ENCODE measurements at regions not wholly inside any gene's neighbourhood (a gene's known extent, or its start where the extent isn't known, plus 50 kb on each side); places are given as distances from the start of the nearest gene placed in this dataset.
A peak's percentile ranks its signal among the peaks of the same experiment; 100 is the strongest.

DNA sequence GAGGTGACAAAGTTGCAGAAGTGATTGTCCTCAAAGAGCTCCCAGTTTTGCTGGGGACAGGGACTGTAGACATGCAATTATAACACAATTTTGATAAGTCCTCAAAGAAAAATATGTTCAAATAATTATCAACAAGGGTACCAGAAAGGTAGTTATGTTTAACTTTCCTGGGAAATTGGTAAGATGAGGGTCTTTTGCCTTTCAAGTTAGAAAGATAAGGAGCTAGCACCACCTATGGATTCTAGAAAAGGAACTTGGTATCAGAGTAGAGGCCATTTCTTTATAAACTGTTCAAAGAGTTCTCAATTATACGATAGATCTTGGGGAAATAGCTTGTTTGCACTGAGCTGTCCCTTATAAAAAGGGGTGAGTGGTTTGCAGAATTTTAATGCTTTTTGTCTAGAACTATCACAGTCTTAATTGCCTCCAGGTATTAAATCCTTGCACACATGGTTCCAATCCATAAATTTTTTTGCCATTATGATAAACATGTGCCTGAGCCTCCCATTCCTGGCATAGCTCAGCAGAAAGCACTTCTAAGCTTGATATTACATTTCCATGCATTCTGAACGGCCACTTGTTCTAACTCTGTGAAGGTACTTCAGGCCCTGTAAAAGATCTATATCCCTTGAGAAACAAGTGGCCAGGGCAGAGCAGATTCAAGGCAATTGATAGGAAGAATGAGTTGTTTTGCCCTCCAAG is 247.5 kb upstream of the LRIG1 start:
- DNase-seq (ENCODE audit: low spot score), result no peak

DNA sequence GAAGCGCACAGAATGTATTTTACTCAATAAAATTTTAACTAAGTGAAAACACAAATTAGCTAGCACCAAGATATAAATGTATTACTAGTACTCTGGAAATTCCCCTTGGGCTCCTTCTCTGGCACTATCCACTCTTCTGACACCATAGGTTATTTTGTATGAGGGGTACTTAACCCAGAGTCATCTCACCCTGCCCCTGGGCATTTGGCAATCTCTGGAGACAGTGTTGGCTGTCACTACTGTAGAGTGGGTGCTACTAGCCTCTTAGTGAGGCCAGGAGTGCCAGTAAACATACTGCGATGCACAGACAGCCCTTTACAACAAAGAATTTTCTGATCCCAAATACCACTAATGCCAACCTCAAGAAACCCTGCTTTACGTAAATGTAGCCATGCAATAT is 246.3 kb upstream of the KBTBD8 start:
- no peak for DNase-seq (ENCODE audit: low spot score)

DNA sequence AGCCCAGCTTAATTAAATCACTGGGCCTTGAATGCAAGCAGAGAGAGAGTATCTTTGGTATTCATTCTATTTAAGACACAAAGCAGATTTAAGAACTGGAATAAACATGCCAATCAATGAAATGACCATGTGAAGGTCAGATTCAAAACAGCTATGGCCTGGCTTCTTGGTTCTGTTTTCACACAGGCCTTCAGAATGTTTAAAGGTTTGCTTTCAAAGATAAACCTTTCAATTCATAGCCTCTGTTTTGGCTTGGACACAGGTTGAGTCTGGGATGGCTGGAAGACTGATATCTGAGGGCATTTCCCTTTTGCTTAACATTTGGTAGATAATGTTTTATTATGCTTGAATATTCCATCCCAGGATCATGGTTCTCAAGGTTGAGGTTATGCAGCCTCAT is 244.4 kb upstream of the KBTBD8 start:
- no peak for DNase-seq (ENCODE audit: low spot score)

DNA sequence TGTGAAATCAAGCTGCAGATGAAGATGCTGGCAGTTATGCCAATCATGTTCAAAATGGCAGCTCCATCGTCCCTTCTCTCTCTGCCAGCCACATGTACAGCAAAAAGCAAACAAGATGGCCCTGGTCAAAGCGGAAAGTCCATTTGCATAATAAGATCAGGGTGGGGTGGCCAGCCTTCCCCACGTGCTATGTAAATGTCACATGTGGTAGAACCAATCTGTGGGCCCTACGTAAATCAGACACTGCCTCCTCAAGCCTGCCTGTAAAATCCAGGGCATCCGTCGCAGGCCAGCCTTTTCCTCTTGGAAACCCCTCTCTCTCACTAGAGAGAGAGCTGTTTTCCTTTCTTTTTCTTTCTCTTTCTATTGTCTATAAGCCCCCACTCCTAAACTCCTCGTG is 243.5 kb upstream of the KBTBD8 start:
- DNase-seq (ENCODE audit: low spot score), result no peak

DNA sequence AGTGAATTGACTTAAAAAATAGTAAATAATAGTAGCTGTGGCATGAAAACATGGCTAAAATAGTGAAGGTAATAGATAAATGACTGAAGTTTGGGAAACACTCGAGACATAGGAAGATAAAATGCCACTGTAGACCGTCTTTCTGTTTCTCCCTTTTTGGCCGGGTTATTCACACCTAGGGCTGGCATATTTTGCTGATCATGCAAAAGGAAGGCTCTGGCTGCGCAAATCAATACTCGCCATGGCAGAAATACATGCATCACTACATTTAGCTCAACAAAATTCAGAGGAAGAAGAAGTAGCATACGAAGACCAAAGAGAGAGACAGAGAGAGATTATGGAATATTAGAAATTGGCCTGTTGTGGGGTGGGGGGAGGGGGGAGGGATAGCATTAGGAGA is 242.2 kb upstream of the KBTBD8 start:
- DNase-seq (ENCODE audit: low spot score), result no peak

DNA sequence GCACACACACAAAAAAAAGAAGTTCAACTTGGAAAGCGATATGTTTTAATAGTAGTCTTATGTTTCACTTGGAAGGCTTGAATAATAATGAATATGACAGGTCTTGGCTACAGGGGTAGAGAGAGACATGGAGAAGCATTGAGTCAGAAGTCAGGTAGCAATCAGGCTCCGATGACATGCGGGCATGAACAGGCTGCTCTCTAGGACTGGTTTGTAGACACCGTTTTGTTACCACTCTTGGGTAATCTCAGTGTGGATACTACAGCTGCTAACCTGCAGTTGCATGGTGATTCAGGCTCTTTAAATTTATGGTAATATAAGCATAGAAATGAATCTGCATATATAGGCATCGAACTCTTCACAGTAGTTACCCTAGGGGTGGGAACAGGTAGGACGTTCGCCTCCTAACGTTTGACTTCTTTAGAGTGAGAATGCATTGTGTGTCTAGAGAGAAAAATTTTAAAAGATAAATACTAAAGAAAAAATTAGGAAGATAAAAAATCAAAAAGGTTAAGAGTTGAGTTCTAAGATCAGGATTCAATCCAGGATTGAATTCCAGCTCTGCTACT is 241.6 kb upstream of the KBTBD8 start:
- no peak for DNase-seq (ENCODE audit: low spot score)

DNA sequence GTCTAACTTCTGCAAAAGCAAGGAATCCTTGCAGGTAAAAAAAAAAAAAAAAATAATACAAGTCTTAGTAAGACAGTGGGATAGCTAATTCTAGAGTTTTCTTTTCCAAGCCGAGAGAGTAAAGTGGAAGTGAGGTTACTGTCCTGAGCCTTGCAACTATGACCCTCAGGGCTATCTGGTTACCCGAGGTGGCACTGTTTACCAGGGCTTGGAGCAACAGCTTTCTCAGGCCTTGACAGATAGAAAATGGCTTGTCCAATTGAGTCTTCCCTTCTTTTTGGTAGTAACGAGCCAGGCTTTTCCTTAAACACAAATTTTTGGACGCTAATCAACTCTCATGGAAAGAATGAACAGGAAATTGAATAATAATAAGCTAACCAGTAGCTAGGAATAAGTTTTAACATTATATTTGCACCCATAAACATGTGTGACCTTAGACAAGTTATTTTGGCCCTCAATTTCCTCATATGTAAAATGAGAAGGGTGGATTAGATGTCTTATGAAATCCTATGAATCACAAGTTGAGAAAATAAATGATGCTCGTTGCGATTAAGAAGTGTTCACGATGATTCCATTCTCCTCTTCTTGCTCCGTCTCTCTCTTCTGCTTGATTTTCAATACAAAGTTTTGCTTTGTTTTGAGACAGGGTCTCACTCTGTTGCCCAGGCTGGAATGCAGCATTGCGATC is 236.9 kb upstream of the KBTBD8 start:
- no peak for DNase-seq (ENCODE audit: low spot score)

DNA sequence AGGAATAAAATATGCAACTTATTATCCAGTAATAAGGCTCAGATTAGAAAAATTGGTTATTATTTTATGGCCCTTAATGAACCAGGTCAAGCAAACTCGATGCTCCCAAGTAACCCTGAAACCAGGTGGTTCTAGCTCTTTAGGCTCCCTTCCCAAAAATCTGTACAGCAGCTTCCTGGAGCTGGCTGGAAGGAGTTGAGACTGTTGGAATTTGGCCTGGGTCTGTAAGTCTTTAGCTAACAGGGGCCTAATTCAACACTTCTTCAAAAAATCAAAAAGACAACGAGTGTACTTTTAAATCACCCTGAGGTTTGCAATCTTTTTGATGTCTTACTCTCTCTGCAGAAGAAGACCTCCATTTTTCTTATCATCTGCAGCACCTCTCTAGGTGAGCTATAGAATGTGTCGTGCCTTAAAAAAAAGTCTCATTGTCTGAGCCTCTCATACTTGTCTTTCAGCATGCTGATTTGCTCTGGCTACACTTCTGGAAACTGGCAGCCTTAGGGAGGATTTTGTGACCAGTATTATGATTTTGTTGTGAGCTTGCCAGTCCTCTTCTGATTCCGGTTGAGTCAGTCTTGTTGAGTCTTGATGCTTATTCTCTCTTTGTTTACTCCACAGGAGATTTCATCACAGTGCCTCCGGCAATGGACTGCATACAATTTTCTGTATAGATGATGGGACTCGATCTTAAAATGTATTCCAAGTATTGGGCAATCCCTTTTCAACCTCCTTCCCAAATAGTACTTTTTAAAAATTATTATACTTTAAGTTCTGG is 235.0 kb upstream of the KBTBD8 start:
- DNase-seq (ENCODE audit: low spot score), result no peak

DNA sequence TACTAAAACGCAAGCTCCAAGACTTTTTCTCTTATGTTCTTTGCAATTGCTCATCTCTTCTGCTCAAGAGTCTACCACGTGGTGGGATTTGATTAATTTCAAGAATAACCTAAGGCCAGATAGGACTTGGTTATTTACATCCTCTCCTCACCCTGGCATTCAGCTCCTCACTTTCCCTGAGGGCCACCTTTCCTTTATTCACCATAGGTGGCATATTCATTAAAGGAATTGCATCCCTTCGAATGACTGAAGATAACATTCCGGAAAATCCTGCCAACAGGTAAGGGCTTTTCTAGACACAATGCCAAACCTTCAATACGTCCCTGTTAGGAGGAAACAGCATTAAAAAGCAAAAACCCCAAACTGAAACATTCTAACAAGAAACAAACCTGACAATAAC is 220.0 kb upstream of the KBTBD8 start:
- DNase-seq (ENCODE audit: low spot score), result no peak

DNA sequence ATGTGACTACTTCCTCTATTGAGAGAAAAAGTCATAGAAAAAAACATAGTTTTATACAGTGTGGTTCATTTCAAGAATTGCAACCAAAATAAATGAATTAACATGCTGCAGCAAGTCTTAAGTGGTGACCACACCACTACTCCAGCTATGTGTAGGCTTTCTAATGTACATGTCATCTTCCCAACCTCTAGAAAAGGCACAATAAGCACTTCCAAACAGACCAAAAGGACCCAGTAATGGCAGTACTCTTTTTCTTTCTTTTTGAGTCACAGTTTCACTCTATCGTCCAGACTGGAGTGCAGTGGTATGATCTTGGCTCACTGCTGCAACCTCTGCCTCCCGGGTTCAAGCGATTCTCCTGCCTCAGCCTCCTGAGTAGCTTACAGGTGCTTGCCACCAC is 219.3 kb upstream of the KBTBD8 start:
- peak; percentile 28 for DNase-seq (ENCODE audit: low spot score)

DNA sequence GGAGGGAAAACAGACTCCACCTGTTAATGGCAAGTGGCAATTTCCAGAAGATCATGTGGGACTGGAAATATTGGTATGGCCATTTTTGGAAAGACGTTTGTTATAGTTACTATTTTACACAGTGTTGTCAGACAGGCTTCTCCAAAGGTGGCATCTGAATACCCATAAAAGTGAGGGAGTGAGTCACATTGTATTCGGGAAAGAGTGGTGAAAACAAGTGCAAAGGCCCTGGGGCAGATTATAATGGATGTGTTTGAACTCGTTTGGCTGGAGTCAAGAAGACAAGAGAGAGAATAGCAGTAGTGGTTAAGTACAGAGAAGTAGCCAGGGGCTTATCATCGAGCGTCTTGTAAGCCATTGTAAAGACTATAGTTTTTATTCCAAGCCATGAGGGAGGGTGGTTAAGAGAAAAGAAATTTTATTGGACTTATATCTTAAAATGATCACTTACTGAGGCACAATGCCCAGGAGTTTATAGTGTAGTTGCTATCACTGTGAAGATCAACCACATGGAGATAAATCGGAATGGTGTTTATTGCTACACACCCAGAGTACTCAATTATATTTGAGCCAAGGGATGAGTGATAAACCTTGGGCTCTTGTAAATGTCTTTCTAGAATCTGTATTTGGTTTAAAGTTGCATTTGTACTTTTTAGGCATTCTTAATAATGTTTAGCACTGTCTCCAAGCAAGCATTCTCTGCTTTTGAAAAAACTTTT is 212.8 kb upstream of the KBTBD8 start:
- no peak for DNase-seq (ENCODE audit: low spot score)

DNA sequence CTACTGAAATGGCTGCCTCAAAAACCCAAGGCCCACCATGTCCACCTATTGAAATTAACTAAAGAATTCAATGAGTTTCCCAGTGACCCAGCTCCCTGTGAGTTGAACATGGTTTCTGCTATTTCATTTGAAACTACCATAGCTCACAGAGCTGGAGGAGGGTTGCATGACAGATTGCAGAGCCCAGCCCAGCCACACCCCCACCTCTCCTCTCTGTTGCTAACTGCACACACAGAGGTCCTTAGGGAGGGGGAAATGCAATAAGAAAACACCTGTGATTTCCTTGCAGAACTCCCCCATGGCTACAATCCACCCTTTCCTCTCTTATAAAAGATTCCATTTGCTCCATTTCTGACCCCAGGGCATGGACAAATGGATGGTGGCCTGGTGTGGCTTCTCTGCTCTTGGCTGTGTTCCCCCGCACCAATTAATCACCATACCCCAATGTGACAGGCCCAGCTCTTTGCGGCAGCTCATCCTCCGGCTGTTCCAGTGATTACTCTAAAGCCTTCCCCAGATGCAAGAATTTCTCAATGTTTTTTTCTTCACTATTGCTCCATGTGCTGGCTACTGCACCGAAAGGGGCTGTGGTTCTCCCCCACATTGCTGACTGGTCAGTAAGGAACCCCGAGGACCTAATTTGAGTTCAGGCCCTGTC is 208.4 kb upstream of the KBTBD8 start:
- DNase-seq (ENCODE audit: low spot score), result no peak

DNA sequence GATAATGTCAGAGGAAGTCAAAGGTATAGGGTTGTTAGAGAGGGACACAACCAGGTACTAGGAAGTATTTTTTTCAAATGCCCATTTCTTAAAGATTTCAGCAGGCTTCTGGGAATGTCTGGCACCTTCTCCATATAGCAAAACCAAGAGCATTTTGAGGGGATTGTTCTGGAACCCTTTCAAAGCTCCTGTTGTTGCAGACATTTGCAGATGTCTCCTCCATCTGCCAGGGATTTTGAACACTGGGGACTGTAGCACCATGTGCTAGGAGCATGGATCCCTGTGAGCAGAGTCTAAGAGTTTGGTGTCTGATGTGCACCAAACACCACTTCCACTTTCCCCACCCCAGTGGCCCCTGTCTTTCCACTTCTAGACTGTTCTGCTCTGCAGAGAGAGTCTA is 206.0 kb upstream of the KBTBD8 start:
- no peak for DNase-seq (ENCODE audit: low spot score)

DNA sequence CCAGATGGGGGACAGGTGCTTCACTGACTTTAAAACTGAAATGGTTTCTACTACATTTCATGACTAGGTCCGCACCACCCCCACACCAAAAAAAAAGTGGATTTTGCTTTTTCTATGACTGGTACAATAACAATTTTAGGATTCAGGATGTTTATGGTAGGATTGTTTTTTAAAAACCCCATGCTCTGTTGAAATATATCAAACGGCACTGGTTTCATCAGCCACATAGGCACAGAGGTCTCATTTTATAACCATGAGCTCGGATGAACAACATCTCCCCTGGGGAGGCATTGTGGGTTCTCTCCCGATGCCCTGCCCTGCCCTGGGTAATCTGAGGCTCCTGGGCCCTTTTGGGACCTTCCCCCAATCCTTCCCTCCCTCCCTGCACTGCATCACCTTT is 202.7 kb upstream of the KBTBD8 start:
- DNase-seq (ENCODE audit: low spot score), result no peak

DNA sequence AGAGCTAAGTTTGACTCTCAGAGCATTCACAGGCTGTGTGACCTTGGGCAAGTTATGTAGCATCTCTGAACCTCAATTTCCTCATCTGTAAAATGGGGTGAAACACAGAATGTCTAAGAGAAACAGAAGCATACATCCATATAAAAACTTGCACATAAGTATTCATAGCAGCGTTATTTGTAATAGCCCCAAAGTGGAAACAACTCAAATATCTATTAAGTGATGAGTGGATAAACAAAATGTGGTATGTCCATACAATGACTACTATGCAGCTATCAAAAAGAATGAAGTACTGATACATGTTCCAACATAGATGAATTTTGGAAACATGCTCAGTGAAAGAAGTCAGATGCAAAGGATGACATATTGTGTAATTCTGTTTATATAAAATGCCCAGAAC is 201.8 kb upstream of the KBTBD8 start:
- DNase-seq (ENCODE audit: low spot score), result no peak

DNA sequence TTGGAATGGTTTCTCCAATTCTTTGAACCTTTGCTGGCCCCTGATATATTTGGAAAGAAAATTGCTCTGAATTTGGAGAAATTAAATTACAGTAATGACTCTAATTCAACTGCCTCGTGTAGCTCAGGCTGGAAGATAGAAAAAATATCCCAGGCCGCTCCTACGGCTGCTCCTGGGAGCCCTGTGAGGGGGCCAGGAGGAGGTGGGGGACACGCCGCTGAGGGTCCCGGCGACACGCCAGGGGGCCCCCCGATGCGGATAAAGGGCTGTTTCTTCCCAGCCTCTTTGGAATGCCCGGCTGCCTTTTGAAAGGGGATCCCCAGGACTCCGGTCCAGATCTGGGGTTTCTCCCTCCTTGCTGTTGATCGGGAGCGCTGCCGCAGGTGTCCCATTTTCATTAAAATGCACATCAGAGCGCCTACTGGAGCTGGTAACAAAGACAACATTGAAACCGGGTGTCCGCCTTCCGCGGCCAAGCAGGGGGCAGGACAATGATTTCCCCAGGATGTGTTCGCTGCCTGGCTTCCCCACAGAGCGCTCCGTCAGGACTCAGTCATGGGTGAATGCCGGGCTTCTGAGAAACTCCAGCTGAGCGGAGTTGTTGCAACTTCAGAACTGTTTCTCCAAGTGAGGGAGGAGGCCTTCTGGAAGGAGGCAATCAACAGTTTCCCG is 200.1 kb upstream of the KBTBD8 start:
- no peak for DNase-seq (ENCODE audit: low spot score)

DNA sequence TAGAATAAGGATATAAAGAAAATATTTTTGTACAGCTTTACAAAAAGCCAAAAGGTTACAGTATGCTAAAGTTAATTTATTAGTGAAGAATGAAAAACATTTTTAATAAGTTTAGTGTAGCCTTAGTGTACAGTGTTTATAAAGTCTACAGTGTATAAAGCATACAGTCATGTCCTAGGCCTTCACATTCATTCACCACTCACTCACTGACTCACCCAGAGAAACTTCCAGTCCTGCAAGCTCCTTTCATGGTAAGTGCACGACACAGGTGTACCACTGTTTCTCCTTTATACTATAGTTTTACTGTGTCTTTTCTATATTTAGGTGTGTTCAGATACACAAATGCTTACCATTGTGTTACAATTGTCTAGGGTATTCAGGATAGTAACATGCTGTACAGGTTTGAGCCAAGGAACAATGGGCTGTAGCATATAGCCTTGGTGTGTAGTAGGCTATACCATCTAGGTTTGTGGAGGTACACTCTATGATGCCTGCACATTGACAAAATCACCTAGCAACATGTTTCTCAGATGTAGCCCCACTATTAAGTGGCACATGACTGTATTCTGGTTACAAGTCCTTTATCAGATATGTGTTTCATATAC is 197.1 kb upstream of the KBTBD8 start:
- no peak for DNase-seq (ENCODE audit: low spot score)

DNA sequence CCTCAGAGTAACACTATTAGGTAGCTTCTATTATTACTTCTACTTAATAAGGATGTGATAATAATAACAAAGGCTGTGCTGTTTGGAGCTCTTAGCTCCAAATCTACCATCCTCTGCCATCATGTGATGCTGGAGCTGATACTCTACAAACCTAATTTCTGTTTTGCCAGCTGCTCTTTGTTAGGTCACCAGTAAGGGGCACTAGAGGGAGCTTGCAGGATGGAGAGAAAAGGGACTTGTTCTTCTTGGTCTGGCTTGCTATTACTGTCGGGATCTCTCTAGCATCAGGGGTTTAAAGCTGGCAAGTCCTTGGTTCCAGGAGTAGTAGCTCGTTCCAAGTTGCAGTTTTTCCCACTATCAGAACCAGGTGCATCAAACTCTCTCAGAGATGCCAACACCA is 194.9 kb upstream of the KBTBD8 start:
- DNase-seq (ENCODE audit: low spot score), result no peak

DNA sequence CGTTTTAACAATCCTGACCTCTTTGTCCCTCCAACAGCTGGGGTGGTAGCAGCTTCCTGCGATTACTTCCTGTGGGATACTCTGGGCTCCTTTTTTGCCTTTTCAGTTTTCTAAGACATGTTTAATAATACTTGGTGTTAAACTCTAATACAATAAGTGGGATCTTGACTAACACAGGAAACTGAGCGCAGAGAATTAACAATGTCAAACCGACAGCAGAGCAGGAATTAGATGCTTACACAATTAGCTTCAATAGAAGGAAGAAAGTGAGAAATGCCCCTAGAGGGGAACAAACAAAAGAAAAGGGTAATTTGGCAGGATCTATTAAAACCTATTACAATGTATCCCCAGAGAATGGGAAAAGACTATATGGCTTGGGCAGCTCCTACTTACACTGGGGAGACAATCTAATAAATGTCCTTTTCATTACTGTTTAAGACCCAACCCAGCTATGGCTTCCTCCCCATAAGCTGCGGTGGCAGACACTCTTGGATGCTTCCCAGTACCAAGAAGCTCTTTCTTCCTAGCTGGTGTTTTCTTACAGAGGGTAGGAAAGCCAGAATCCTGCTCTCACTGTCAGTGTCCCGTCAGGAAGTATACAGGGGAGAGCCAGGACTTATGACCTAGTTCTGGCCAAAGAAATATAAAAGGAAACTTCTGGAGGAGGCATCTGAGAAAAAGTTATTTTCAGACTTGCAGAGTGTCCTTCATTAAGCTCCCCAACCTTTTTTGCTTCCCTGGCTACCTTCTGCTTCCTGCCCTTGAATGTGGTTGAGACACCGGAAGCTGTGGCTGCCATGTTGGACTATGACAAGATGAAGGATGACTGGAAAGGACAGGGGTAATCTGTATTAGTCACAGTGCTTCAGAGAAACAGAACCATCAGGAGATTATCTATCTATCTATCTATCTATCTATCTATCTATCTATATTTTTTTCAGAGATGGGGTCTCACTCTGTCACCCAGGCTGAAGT is 194.1 kb upstream of the KBTBD8 start:
- no peak for DNase-seq (ENCODE audit: low spot score)
